ENCODE measurements at regions not wholly inside any gene's neighbourhood (a gene's known extent, or its start where the extent isn't known, plus 50 kb on each side); places are given as distances from the start of the nearest gene placed in this dataset.

DNA sequence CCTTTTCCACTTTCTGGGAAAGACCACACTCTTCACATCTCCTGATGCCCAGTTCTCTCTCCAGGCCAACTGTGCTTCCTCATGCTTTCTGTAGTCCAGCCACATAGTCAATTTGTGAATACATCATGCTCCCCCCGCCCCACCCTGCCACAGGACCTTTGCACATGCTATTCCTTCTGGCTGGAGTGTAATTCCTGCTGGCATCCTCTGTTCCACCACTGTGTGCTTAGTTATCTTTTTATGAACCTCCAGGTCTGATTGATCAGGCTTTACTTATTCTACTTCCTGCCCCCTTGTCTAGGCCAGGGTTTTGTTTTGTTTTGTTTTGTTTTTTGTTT is 372.6 kb upstream of the RIOK2 start:
- H3K27ac ChIP-seq = no peak overlapping the region
- DNase-seq (no peak), ATAC-seq (no peak)
- H3K9me3 ChIP-seq = peaks cover 0 to 3% (median 0%) of the 10 kb centered on the region in 11 donors
- WGBS, 2 donors = 83 to 92% methylated on average over 1 of the region's 1 CpG
- TF ChIP-seq, protein P1, sequence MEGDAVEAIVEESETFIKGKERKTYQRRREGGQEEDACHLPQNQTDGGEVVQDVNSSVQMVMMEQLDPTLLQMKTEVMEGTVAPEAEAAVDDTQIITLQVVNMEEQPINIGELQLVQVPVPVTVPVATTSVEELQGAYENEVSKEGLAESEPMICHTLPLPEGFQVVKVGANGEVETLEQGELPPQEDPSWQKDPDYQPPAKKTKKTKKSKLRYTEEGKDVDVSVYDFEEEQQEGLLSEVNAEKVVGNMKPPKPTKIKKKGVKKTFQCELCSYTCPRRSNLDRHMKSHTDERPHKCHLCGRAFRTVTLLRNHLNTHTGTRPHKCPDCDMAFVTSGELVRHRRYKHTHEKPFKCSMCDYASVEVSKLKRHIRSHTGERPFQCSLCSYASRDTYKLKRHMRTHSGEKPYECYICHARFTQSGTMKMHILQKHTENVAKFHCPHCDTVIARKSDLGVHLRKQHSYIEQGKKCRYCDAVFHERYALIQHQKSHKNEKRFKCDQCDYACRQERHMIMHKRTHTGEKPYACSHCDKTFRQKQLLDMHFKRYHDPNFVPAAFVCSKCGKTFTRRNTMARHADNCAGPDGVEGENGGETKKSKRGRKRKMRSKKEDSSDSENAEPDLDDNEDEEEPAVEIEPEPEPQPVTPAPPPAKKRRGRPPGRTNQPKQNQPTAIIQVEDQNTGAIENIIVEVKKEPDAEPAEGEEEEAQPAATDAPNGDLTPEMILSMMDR (IDR thresholded peaks at IDR 0.05) = no peak
- H3K36me3 ChIP-seq = no peaks in the 10 kb centered on the region
- no peaks in the 10 kb centered on the region for H3K27me3 ChIP-seq
- no peak overlapping the region for H3K4me3 ChIP-seq
- H3K4me1 ChIP-seq = no peaks in the 10 kb centered on the region
- intact Hi-C loops (cut with DNase I) = no loop called here

DNA sequence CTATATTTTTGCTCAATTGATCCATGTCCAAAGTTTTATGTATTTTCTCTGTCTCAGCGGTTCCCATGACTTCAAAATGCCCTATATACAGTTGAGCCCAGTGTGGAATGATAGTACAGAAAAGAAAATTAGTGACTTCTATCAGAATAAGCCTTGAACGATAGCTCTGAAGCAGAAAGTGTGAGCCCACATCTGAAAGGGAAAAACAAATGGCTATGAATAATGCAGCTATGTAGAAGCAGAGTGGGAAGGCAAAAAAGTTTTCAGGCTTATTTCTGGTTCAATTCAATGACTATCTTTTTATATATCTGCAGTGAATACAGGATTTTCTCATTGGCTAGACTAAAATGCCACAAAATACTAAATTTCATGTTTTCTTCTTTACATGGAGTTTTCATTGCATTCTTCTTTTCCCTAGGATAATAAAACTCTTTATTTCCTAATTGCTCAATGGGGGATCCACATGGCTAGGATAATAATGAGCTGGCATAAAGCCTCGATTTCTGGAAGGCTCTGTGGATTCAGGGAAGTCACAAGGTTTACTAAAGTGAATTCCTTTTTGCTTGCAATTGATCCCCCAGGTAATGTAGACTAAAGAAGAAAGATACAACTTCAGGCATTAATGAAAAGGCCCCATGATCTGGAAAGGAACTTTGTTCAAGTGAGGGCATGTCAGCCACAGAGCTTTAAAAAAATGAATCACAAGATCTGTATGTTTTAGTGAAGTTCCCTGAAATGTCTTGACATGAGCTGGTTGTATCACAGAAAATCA is 377.0 kb upstream of the RIOK2 start:
- no peak for ATAC-seq
- no peak for DNase-seq
- Histone ChIP-seq H3K9me3 (peaks cover 0 to 3% (median 0%) of the 10 kb centered on the region in 11 donors), H3K36me3 (no peaks in the 10 kb centered on the region), H3K27ac (no peak overlapping the region), H3K4me1 (no peaks in the 10 kb centered on the region), H3K27me3 (no peaks in the 10 kb centered on the region), H3K4me3 (no peak overlapping the region)
- 72 to 79% methylated on average over 3 of the region's 3 CpGs for WGBS, 2 donors
- intact Hi-C loops (cut with DNase I) = no loop called here
- TF ChIP-seq, protein P1 (IDR thresholded peaks at IDR 0.05) = no peak

DNA sequence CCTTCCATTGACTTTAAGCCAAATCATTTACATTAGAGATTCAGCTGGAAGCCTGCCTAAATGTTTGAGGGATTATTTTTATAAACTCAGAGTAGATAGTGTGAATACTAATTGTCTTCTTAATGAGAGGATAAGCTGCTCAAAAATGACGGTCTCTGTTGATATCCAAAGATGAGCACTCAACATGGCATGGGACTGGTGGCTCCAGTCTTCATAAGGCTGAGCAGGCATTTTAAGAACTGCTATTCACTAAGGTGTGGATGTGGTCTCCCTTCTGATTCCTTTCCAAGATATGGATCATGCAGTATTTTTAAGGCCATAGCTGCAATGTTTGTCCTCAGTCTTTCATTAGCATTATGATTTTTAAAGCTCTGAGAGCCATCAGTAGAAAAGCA is 377.5 kb upstream of the RIOK2 start:
- Histone ChIP-seq H3K27me3 (no peaks in the 10 kb centered on the region), H3K4me3 (no peak overlapping the region), H3K36me3 (no peaks in the 10 kb centered on the region), H3K4me1 (no peaks in the 10 kb centered on the region), H3K27ac (no peak overlapping the region), H3K9me3 (peaks cover 0 to 3% (median 0%) of the 10 kb centered on the region in 11 donors)
- TF ChIP-seq, protein P1 (IDR thresholded peaks at IDR 0.05) = no peak
- ATAC-seq (no peak), DNase-seq (no peak)
- WGBS, 2 donors = 84 to 86% methylated on average over 1 of the region's 1 CpG
- intact Hi-C loops (cut with DNase I) = no loop called here

DNA sequence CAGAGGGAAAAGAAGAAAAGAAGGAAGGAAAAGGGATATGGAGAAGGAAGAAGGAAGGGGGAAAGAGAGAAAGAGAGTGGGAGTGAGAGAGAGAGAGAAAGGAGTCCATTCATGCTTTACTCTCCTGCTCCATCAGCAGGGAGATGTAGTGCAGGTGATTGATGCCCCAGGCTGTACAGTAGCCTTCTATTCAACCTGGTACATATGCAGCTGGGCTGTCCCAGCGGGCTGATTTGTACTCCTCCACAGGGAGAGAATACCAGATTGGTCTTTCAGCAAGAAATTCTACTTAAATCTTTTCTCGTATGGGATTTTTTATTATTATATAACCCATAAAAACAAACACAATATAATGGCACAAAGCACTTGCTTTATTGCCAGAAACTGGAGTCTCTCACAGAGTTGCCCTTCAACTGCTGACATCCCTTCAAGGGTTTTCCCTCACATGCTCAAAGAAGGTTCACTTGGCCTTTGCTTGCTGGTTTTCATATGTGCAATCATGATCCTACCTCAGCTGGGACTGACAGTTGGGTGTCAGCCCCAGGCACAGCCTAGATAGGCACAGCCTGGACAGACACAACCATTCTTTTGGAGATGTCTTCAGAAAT is 380.1 kb upstream of the RIOK2 start:
- Histone ChIP-seq H3K4me3 (no peak overlapping the region), H3K9me3 (peaks cover 0 to 18% (median 7%) of the 10 kb centered on the region in 11 donors), H3K36me3 (no peaks in the 10 kb centered on the region), H3K4me1 (no peaks in the 10 kb centered on the region), H3K27ac (no peak overlapping the region), H3K27me3 (no peaks in the 10 kb centered on the region)
- DNase-seq (no peak), ATAC-seq (no peak)
- TF ChIP-seq, protein P1 (IDR thresholded peaks at IDR 0.05) = no peak
- intact Hi-C loops (cut with DNase I) = no loop called here
- WGBS, 2 donors = 75 to 82% methylated on average over 2 of the region's 2 CpGs
